Gastroesophageal sphincter (tissue), 4 donors: ENCODE measurements at regions not wholly inside any gene's neighbourhood (a gene's known extent, or its start where the extent isn't known, plus 50 kb on each side); places are given as distances from the start of the nearest gene placed in this dataset.

Experiments
- ATAC-seq: fragments of 150-250 bp; one replicate; pipeline ENCODE4 v1.9.1; 2016; ENCODE audit warnings: mild to moderate bottlenecking, moderate library complexity
- H3K27ac ChIP-seq, 4 donors: fragments of 200-600 bp; sonication (generic) in 3 of 4; 1 replicate in 3 of 4; 2 replicates in 1 of 4; pipeline ENCODE4 v1.5.1; 2016 to 2019
- H3K27me3 ChIP-seq: fragments of 200-600 bp; sonication (generic); one replicate; pipeline ENCODE4 v1.5.1; 2019
- H3K36me3 ChIP-seq, 2 donors: fragments of 200-600 bp; sonication (generic); one replicate each; pipeline ENCODE4 v1.5.1; 2019; ENCODE audit warnings: control low read depth in 1 of 2
- H3K4me1 ChIP-seq, 3 donors: fragments of 200-600 bp; sonication (generic); 1 replicate in 2 of 3; 2 replicates in 1 of 3; pipeline ENCODE4 v1.5.1; 2016 to 2019; ENCODE audit warnings: control low read depth in 2 of 3
- H3K4me3 ChIP-seq, 2 donors: fragments of 200-600 bp; sonication (generic); one replicate each; pipeline ENCODE4 v1.5.1; 2019; ENCODE audit warnings: mild to moderate bottlenecking in 1 of 2, moderate library complexity in 1 of 2
- H3K9me3 ChIP-seq, 3 donors: fragments of 200-600 bp; sonication (generic); one replicate each; pipeline ENCODE4 v1.5.1; 2017 to 2019; ENCODE audit warnings: control low read depth in 2 of 3
- CTCF ChIP-seq, 4 experiments: fragments of 200-600 bp in 2 of 4; fragments of 450-650 bp in 2 of 4; sonication (generic) in 1 of 4; IDR thresholded peaks; one replicate each; pipeline ENCODE4 v1.5.1; 2017 to 2019; ENCODE audit warnings: antibody characterized with exemption in 4 of 4, mild to moderate bottlenecking in 2 of 4, moderate library complexity in 2 of 4
- EP300 ChIP-seq: sonication (generic); formaldehyde crosslinking; IDR thresholded peaks from one replicate; pipeline ENCODE4 v1.6.1; 2017; ENCODE audit warnings: antibody characterized with exemption, mild to moderate bottlenecking
- POLR2A ChIP-seq, 2 donors: fragments of 450-650 bp; IDR thresholded peaks; one replicate each; pipeline ENCODE4 v1.6.1; 2017; ENCODE audit warnings: antibody characterized with exemption in 2 of 2, mild to moderate bottlenecking in 2 of 2, moderate library complexity in 1 of 2
- POLR2AphosphoS5 ChIP-seq: sonication (generic); formaldehyde crosslinking; IDR thresholded peaks from one replicate; pipeline ENCODE4 v1.6.1; 2017; ENCODE audit warnings: antibody characterized with exemption
- WGBS, 2 donors: methylation state at CpG; one replicate each; pipeline ENCODE4 v1.1.5; 2018; ENCODE audit warnings: low coverage in 1 of 2; 5-methylcytosine and 5-hydroxymethylcytosine counted together

GRCh38 chr16:65531475-65531874, 409.6 kb upstream of the CDH11 start:
- no peaks in the 10 kb centered on the region for H3K4me1 ChIP-seq
- H3K27ac ChIP-seq: no peak overlapping the region
- WGBS, 2 donors: 56 to 58% methylated on average over 4 of the region's 4 CpGs
- H3K27me3 ChIP-seq: no peaks in the 10 kb centered on the region
- ATAC-seq: no peak
- TF ChIP-seq EP300 (no peak), CTCF (IDR thresholded peaks at IDR 0.05) (no peak), POLR2A (IDR thresholded peaks at IDR 0.05) (no peak), POLR2AphosphoS5 (no peak)
- H3K9me3 ChIP-seq: peaks cover 0 to 14% (median 0%) of the 10 kb centered on the region in 3 donors
- no peak overlapping the region for H3K4me3 ChIP-seq
- no peaks in the 10 kb centered on the region for H3K36me3 ChIP-seq

DNA sequence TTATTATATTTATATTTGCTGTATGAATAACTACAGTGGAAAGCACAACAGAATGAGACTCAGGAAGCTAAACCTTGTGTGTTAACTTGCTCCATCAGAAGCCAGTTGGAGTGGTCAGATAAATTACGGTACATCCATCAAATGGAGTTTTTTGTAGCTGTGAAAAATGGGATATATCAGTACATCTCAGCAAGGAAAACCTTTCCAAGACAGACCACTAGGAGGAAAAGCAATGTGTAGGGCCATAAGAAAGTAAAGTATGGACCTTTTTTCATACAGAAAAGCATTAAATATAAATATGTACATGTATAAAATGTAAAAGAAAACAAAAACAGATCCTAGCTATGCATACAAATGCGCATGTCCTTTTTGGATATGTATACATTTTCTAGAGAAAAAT, 403.8 kb upstream of the CDH11 start:
- Histone ChIP-seq H3K27ac (no peak overlapping the region), H3K36me3 (no peaks in the 10 kb centered on the region), H3K4me1 (no peaks in the 10 kb centered on the region), H3K4me3 (no peak overlapping the region), H3K9me3 (peaks cover 0 to 15% (median 0%) of the 10 kb centered on the region in 3 donors), H3K27me3 (no peaks in the 10 kb centered on the region)
- ATAC-seq: no peak
- 94 to 100% methylated on average over 2 of the region's 2 CpGs for WGBS, 2 donors
- TF ChIP-seq EP300: no peak
- TF ChIP-seq CTCF (IDR thresholded peaks at IDR 0.05): no peak
- TF ChIP-seq POLR2AphosphoS5: no peak
- TF ChIP-seq POLR2A (IDR thresholded peaks at IDR 0.05): no peak

- 63 to 67% methylated on average over 2 to 7 of the region's 8 CpGs for WGBS, 2 donors
- H3K4me1 ChIP-seq: no peaks in the 10 kb centered on the region
- no peak overlapping the region for H3K27ac ChIP-seq
- H3K4me3 ChIP-seq: no peak overlapping the region
- ATAC-seq: no peak
- H3K9me3 ChIP-seq: peaks cover 0 to 15% (median 0%) of the 10 kb centered on the region in 3 donors
- no peaks in the 10 kb centered on the region for H3K27me3 ChIP-seq
- H3K36me3 ChIP-seq: no peaks in the 10 kb centered on the region
- TF ChIP-seq POLR2AphosphoS5 (no peak), EP300 (no peak), CTCF (IDR thresholded peaks at IDR 0.05) (no peak), POLR2A (IDR thresholded peaks at IDR 0.05) (no peak)
Measured at GRCh38 chr16:65524997-65525396, 403.1 kb upstream of the CDH11 start.

DNA sequence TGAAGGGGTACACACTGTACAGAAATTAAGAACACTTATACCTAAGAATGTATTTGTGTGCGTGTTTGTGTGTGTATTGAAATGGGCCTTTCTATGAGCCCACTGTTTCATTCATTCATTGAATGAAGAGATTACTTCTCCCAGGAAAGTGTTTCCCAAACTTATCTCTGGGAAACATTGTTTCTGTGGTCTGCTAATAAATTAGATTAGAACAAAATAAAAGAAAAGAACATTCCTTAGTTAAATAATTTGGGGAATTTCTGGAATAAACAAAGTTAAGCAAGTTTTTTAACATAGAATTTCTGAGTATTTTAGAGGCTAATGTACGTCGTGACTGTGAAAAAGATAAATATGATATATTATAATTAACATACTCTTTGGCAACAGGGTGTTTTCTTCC, 402.4 kb upstream of the CDH11 start:
- WGBS, 2 donors: 75 to 76% methylated on average over 3 of the region's 3 CpGs
- no peaks in the 10 kb centered on the region for H3K27me3 ChIP-seq
- peaks cover 0 to 15% (median 0%) of the 10 kb centered on the region in 3 donors for H3K9me3 ChIP-seq
- no peak overlapping the region for H3K4me3 ChIP-seq
- TF ChIP-seq CTCF (IDR thresholded peaks at IDR 0.05) (no peak), POLR2A (IDR thresholded peaks at IDR 0.05) (no peak), EP300 (no peak), POLR2AphosphoS5 (no peak)
- no peak overlapping the region for H3K27ac ChIP-seq
- H3K4me1 ChIP-seq: no peaks in the 10 kb centered on the region
- no peak for ATAC-seq
- H3K36me3 ChIP-seq: no peaks in the 10 kb centered on the region

GRCh38 chr16:65523283-65523944, 401.6 kb upstream of the CDH11 start:
- H3K4me1 ChIP-seq: no peaks in the 10 kb centered on the region
- WGBS, 2 donors: 82 to 86% methylated on average over 3 to 5 of the region's 5 CpGs
- H3K4me3 ChIP-seq: no peak overlapping the region
- no peaks in the 10 kb centered on the region for H3K27me3 ChIP-seq
- no peak for TF ChIP-seq POLR2A (IDR thresholded peaks at IDR 0.05)
- TF ChIP-seq CTCF (IDR thresholded peaks at IDR 0.05): no peak
- no peak for TF ChIP-seq POLR2AphosphoS5
- TF ChIP-seq EP300: no peak
- peaks cover 0 to 15% (median 0%) of the 10 kb centered on the region in 3 donors for H3K9me3 ChIP-seq
- no peak for ATAC-seq
- H3K27ac ChIP-seq: no peak overlapping the region
- H3K36me3 ChIP-seq: no peaks in the 10 kb centered on the region
